ENCODE measurements at regions not wholly inside any gene's neighbourhood (a gene's known extent, or its start where the extent isn't known, plus 50 kb on each side); places are given as distances from the start of the nearest gene placed in this dataset.

DNA sequence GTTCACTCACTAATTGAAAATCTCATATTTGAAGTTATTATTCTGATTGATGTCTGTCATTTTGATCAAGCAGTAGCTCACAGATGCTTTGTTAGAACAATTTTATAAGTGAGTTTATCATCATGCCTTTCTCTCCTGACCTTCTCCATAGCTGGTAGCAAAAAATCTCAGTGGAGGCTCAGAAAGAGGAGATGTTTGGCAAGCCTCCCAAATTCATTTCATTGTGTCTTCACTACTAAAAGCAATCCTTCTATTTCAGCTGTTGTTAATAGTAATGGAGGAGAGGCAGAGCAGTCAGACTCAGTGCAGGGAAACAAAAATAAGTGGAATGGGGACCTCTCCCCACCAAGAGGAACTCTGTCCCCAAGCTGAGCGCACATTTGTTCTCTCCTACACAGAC lies 2127.8 kb upstream of the CELF4 start:
- no peak for DNase-seq

DNA sequence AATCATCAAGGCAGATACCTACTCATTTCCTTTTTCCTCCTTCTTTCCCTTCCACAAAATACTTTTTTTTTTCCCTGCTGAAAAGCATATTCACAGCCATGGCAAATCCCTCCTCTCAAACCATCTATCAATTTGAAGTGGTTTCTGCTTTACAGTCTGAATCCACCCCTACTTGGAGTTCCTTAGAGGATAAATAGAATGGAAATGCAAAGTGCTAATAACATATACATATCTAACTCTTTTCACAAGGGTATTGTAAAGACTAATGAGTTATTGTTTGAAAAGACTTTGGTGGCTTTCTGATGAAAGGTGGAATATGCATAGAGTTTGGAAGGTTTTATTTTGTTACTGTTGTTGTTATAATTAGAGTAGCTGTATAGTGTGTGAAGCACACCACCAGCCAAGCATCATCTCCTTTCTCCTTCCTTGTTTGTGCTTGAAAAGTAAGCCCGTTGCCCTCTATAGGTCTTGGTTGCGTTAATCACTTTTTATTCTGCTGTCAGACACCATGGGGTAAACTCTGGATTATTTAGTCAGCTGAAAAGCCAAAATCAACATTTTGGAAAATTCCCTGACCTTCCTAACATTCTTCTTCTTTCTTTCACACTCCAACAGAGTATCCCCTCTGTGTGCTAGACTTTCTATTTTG lies 2126.9 kb upstream of the CELF4 start:
- no peak for DNase-seq

DNA sequence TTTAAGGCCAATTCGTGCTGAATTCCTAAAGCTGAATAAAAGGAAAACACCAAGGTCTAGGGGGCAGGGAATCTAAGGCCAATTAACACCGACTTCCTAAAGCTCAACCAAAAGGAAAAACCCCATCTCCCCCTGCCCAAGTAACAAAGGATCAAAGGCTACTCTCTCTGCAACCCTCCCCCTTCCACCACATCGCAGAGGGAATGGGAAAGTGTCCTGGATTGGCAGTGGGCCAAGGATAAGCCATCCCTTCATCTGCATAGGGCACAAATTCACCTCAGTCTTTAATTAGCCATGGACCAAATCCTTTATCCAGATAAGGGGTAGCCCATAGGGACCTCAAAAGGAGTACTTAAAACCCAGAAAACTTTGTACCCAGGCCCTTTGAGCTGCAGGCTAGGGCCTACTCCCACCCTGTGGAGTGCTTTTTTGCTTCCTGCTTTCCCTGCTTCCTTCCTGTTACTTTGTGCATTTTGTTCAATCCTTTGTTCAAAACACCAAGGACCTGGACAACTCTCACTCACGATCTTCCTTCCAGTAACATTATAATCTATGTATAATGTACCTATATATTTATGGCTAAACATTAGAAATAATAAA lies 2119.8 kb upstream of the CELF4 start:
- no peak for DNase-seq

DNA sequence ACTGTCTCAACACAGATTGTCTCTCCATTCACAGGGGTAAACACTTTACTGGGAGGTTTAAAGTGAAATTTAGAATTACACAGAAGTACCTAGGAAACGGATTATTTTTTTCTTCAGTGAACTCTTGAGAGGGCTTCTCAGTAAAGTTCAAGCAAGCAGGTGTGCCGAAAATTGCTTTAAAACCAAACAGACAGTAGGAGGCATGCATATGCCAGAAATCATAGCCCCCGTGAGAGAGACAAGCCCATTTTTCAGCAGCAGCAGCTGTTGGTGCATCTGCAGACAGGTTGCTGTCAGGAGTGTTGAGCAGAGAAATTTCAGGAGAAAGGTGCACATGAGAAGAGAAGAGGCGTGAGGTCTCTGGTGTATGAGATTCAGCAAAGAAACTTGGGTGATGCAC lies 2115.5 kb upstream of the CELF4 start:
- no peak for DNase-seq

DNA sequence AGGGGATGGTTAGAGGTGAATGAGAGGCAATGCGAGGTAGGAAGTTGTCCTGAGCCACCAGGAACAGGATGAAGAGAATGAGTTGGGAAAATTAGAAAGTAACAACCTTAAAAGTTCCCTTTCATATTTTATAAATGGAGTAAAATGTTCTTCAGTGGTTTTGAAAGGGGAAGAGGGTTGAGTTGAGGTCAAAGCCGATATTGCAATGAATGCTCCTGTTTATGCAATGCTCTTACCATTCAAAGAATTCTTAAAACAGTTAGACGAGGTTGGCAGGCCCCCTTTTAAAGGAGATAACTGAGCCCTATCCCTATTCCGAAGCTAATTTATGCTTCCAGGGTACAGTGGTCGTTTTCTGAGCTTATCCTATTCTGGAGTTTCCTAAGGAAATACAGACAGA lies 2110.3 kb upstream of the CELF4 start:
- no peak for DNase-seq

DNA sequence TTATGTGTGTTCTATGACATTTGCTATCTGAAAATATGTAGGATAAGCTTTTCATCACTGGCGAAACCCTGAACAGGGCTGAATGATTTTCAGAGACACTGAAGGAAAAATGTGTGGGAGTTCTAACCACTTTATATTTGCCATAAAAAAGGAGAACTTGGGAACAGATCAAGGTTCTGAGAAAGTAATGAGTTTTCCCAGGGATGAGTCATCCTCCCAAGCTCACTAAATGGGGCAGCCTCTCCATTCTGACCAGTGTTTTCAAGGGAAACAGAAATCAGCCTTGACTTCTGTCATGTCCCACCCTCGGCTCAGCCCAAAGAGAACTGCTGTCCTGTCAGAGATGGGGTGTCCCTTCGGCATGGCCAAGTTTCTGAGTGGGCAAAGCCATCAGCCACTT lies 2109.8 kb upstream of the CELF4 start:
- DNase-seq = no peak

DNA sequence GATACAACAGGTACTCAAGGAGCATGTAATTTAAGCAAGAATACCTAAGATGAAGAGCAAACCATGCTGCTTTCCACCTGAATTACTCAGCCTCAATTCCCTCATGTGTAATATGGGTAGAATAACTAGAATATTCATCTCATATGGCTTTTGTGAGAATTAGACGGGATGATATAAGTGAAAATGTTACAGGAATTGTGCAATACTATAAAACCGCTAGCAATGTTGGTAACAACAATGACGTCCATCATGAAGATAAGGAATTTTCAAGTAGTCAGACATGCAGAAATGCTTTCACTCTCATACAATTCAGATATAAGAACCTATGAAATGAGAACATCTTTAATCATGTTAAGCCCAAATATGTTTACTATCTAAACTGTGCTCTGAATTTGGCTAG lies 2106.6 kb upstream of the CELF4 start:
- DNase-seq = no peak

DNA sequence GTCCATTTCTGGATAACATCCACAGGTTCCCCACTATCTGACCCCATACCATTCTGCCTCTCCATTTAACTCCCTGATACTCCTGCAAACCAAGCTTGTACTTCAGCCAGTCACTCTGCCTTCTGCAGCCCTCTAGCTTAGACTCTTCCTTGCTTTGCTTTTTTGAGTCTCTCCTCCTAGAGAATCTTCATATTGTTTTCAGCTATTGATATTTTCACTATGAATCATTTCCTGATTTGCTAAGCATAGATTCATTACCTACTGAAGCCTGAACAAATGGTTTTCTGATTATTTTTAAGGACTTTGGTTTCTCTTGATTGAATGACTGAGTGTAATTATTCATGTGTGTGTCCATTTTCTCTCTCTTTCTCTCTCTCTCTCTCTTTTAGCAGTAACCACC lies 2102.3 kb upstream of the CELF4 start:
- no peak for DNase-seq

DNA sequence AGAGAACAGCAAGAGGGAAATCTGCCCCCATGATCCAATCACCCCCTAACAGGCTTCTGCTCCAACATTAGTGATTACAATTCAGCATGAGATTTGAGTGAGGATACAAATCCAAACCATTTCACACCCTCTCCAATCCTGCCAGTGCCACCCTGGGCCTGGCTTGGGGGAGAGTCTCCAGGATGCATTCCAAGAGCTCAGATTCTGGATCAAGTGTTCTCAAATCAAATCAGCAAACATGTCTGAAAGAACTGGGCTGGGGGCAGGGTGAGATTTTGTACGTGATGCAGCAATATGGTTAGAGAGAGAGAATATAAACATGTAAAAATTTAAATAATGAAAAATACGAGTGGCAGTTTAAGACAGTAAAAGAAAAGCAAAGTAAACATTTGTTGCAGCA lies 2100.9 kb upstream of the CELF4 start:
- DNase-seq = no peak

DNA sequence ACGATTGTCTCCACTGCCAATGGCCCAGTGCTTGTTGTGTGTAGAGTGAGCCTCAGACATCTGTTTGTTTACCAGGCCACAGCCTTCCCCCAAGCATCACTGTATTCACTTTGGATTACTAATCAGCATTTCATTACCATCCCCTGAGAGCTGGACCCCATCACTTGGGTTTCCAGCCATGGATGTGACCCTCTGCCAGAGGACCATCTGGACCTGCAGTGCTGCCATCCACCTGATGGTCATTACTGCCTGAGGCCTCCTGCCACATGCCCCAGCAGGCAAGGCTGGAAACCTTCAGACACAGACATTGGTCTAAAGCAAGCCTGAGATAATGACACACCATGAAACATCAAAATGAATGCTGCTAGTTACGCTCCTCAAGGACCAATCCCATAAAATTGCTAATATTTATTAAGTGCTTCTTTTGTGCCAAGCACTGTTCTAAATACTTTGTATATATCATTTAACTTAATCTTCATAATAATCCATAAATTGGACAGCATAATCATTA lies 2096.3 kb upstream of the CELF4 start:
- no peak for DNase-seq

DNA sequence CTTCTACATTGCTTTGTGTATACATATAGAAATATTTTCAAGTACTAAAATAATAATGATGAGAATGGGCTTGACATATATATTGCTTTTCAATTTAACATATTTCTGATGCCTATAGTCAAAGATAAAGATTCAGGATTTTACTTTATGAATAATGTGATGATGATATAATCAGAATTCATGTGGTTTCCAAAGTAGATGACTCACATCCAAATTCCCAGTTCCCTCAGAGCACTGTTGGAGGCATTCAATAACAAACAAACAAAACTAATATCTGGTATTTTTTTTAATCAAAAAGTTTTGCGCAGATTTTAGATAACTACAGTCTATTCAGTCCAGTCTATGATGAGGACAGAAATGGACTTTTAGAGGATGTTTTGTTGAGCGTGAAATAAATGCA lies 2094.5 kb upstream of the CELF4 start:
- no peak for DNase-seq

DNA sequence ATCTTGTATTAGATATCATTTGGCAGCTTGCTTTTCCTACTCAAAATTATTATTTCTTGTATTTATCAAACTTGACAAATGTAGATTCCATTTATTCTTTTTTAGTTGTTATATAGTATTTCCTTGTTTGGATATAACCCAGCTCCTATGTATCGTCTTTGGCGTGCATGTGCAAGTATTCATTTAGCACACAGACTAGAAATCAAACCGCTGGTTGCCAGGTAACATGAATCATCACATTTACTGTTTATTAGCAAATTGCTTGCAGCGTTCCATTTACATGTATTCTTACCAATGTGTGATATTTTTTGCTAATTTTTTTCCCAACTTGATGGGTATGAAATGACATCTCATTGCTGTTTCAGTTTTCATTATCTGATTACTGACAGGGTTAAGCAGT lies 2089.7 kb upstream of the CELF4 start:
- DNase-seq = no peak

DNA sequence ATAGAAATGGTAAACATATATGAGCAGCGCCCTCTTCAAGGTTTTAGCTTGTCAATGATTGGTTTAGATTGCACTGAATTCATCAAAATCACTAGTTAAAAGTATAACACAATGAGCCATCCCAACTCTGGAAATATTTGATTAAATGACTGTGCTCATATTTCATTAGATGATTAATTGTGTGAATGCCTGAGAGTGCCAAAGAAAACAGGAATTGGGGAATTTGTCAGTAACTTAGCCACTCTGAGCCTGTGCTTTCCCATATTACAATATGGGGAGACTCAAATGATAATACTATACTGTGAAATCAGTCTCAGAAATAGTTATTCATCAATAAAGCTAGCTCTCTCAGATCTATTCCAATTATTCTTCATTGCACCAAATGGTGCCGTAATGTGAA lies 2087.6 kb upstream of the CELF4 start:
- DNase-seq = no peak

DNA sequence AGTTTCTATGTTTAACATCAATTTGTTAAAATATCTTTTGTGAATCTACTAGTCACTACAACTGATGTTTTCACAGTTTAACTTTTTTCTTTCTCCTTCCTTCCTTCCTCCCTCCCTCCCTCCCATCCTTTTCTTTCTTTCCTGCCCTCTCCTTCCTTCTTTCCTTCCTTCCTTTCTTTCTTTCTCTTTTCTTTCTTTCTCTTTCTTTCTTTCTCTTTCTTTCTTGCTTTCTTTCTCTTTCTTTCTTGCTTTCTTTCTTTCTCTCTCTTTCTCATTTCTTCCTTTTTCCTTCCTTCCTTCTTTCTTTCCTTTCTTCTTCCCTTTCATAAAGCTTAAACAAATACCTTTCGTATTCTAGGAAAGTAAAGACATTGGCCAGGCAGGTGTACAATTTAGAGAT lies 2083.0 kb upstream of the CELF4 start:
- DNase-seq = no peak

DNA sequence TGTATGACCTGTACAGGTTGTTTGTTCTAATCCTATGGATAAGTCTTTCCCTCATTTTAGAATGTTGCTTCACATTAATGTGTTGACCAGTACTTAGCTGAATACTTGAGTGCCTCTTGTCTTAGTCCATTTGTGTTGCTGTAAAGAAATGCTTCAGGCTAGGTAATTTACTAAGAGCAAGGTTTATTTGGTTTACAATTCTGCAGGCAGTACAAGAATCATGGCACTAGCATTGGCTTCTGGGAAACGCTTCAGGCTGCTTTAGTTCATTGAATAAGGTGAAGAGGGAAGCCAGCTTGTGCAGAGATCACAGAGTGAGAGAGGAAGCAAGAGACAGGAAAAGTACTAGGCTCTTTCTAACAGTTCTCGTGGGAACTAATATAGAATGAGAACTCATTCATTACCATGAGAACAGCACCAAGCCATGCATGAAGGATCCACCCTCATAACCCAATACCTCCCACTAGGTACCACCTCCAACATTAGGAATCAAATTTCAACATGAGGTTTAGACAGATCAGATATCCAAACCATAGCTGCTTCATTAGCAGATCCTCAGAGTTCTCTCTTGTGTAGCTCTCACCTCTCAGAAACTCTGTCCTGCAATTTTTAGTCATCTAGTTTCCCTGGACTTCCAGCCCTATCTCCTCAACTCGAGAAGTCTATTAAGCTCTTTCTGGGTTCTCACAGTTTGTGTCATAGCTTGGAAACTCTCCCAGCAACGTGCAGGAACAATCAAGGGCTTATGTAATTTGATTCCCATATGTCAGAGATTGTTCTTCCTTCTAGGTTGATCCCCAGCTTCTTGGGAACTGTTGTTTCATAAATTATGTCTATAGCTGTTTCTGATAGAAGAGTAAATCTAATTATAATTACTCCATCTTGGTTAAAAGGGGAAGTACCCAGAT lies 2082.3 kb upstream of the CELF4 start:
- no peak for DNase-seq

DNA sequence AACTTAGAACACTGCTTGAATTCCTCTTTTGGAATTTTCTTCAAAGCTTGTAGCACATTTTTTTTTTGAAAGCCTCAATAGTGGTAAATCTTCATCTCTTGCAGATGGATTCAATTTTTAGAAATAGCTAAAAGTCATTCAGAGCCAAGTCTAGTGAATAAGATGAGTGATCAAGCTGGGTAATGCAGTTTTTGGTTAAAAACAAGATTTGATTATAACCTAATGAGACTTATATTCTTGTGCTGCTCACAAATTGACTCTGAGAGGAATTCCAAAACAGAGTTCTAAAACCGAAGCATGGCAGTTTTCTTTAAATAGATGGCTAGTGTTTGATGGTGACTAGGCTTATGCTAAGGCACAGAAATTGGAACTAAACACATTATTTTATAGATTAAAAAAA lies 2072.6 kb upstream of the CELF4 start:
- DNase-seq = no peak

DNA sequence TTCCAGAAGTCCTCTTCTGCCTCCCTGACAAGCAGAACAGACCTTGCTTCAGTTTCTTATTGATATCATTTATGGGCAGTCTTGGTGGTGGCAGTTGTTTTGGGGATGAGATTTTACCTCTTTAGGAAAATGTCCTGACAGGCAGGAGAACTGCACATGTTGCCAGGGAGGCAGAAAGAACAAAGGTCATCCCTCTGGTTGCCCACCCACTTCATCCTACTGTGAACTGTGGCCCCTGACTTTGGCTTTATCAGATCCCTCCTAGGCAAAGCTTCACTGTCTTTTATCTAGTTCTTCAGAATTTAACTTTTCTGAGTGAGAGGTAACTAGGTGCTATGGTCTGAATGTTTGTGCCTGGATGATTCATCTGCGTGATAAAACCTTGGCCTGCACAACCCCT lies 2071.3 kb upstream of the CELF4 start:
- DNase-seq = no peak

DNA sequence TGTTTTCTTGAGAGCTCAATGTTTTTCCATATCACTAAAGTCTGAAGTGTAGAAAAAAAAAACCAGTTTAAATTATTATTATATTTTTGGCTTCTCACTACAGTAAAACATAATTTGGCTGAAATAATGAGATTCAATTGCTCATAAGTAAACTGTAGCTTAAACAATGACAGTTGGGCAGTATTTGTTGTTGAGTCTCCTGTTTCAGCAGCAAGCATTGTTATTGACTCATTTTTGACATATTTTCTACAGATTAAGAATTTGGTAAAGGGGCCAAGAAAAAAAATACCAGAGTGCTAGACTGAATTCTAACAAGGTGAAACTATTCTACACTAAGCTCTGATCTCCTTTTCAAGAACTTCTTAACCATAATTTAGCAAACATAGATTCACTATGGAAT lies 2070.4 kb upstream of the CELF4 start:
- no peak for DNase-seq

DNA sequence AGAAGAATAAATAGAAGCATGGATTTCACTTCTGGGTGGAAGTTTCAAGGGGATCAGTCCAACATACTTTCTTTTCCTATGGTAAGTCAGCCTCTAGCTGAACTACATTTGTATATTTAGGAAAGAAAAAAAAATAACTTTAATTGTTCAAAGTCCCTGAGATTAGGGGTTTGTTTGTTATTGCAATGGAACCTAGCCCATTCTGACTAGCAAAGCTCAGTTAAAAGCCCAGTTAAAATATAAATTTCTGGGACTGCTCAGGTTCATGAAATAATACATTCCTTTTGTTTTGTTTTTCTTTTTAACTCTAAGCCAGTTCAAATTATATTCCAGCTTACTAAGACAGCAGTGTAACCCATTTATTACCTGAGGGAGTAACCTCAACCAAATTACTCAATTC lies 2069.6 kb upstream of the CELF4 start:
- DNase-seq = no peak

DNA sequence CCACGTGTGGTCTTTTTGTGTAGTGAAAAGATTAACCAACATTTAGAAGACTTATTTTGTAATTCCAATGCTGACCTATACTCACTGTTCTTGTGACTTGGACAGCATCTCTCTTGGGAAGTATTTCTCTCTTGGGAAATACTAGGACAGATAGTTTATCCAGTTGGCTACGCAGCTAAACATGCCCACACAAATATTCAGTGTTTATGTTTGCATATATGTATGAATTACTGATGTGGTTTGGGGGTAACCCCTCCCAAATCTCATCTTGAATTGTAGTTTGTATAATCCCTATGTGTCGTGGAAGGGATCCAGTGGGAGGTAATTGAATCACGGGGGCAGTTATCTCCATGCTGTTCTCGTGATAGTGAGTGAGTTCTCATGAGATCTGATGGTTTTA lies 2062.3 kb upstream of the CELF4 start:
- DNase-seq = no peak

DNA sequence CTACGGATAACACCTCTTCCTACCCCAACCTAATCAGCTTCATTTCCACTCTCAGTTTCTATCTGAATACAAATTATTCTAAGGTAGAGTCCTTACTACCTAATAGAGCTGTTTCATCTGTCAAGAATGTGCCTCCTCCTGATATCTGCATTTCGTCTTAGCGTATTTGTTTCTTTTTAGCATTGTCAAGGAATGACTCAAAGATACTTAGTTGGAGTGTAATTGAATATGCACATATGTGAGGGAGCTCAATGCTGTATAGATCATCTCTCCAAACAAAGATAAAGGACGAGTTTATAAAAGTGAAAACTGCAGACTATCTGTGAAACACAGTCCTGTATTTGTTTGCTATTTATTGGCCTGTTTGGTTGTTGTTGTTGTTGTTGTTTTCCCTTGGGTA lies 2059.4 kb upstream of the CELF4 start:
- no peak for DNase-seq

DNA sequence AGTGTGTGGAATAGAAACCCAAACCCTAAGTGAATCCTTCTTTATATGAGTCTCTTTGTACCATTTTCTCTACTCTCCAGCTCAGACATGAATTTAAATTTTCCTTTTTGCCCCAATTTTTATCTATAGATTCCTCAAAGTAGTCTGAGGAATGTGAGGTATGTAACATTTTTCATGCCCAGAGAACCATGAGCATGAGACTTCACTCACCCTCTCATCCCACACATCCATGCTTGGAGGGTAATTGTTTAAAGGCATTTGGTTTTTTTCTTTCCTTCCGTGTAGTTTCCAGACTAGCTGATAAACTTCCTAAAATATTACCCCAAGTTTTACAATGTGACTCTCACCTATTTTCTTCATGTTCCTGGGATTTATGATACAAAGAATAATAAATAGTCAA lies 2056.8 kb upstream of the CELF4 start:
- DNase-seq = no peak

DNA sequence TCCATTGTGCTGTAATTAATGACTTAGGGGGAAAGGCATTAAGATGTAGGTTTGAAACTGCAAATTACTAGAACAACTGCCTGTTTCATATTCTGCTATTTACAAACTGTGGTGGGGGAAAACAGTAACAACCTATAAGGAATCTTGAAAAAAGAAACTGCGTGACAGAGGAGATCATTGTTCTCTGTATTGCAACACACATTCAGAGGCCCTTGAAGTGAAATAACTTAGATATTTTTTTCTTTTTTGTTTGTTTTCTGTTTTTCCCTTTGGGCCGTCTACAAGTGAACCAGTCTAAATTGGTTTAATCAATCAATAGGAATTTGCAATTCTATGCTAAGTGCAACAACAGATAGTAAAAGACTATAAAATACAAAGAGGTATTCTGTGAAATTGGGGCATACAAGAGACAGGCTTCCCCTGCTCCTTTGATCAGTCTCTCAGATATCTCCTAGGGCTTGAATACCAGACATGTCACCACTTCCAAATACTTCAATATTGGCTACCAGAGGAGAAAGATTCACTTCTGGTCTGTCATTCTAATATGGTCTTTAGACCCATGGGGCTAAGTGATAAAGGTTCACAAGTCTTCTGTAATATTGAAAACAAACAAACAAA lies 2055.1 kb upstream of the CELF4 start:
- DNase-seq = no peak
